Epithelial cell of esophagus (primary cell): ENCODE measurements at regions not wholly inside any gene's neighbourhood (a gene's known extent, or its start where the extent isn't known, plus 50 kb on each side); places are given as distances from the start of the nearest gene placed in this dataset.
"Not testable (repeated sequence)": the region's sequence is repeated elsewhere in the genome, so short reads cannot be mapped to it uniquely, and the experiment has no call there.

Experiments
- DNase-seq: peaks from one replicate; pipeline ENCODE4 v3.0.0; 2010; ENCODE audit warnings: low read depth
- H3K4me3 ChIP-seq: 2 replicates; pipeline ENCODE4 v1.5.1; 2011; ENCODE audit warnings: mild to moderate bottlenecking, low read length, control low read depth
- CTCF ChIP-seq: IDR thresholded peaks from 2 replicates; pipeline ENCODE4 v1.5.1; 2011; ENCODE audit warnings: low read depth, mild to moderate bottlenecking, low read length, control low read depth, inconsistent platforms; ENCODE audit not compliant: insufficient read depth; ENCODE audit errors: missing control alignments

GRCh38 chr10:113495553-113495952 lies 57.3 kb upstream of the HABP2 start:
- H3K4me3 ChIP-seq = no peak overlapping the region
- no peak for DNase-seq
- TF ChIP-seq CTCF = no peak

GRCh38 chr10:113496111-113497109 lies 56.4 kb upstream of the HABP2 start:
- DNase-seq = no peak
- no peak for TF ChIP-seq CTCF
- H3K4me3 ChIP-seq = no peak overlapping the region

- no peak overlapping the region for H3K4me3 ChIP-seq
- no peak for TF ChIP-seq CTCF
- no peak for DNase-seq
Observed at GRCh38 chr10:113497198-113497597, 55.7 kb upstream of the HABP2 start.

GRCh38 chr10:113498997-113499396 lies 53.9 kb upstream of the HABP2 start:
- DNase-seq = peak; percentile 65
- no peak overlapping the region for H3K4me3 ChIP-seq
- no peak for TF ChIP-seq CTCF

- no peak for TF ChIP-seq CTCF
- no peak for DNase-seq
- H3K4me3 ChIP-seq = no peak overlapping the region
Observed at GRCh38 chr10:113499806-113500205, 53.0 kb upstream of the HABP2 start.

- not testable (repeated sequence) for DNase-seq, H3K4me3 ChIP-seq
Observed at GRCh38 chr10:113501031-113501430, 51.8 kb upstream of the HABP2 start.
